ENCODE measurements at regions not wholly inside any gene's neighbourhood (a gene's known extent, or its start where the extent isn't known, plus 50 kb on each side); places are given as distances from the start of the nearest gene placed in this dataset.

DNA sequence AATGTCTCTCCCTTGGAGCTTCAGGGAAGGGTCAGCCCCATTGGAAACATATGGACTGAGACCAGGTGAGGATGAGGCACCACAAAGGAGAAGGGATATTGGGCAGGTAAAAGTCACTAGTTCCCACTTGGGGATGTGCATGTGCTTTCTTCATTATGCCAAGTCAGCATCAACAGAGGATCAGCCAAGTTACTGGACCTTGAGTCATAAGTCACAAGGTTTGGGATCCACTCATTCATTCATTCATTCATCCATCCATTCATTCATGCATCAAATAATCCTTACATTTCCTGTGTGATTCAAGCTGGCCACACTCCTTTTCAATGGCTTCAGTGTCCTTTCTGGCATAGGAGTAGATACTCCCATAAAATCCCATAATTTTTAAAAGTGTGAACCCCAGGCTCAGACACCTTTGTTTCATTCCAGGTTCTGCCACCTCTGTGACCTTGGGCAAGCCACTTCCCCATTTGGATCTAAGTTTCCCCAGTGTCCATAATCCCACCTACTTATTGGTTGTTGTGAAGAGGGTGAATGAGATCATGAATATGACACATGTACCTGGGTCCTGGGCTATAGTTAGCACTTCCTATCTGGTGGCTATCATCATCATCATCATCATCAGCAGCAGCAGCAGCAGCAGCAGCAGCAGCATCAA, 162.1 kb upstream of the LHX5 start:
- in situ Hi-C loops (cut with MboI; ENCODE audit: low sequenced_read_pairs, unreplicated experiment), result no loop called here
- DNase-seq (ENCODE audit: low spot score), result no peak
- TF ChIP-seq, protein P1, sequence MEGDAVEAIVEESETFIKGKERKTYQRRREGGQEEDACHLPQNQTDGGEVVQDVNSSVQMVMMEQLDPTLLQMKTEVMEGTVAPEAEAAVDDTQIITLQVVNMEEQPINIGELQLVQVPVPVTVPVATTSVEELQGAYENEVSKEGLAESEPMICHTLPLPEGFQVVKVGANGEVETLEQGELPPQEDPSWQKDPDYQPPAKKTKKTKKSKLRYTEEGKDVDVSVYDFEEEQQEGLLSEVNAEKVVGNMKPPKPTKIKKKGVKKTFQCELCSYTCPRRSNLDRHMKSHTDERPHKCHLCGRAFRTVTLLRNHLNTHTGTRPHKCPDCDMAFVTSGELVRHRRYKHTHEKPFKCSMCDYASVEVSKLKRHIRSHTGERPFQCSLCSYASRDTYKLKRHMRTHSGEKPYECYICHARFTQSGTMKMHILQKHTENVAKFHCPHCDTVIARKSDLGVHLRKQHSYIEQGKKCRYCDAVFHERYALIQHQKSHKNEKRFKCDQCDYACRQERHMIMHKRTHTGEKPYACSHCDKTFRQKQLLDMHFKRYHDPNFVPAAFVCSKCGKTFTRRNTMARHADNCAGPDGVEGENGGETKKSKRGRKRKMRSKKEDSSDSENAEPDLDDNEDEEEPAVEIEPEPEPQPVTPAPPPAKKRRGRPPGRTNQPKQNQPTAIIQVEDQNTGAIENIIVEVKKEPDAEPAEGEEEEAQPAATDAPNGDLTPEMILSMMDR (IDR thresholded peaks at IDR 0.05; ENCODE audit: borderline replicate concordance, control extremely low read depth, extremely low read depth, insufficient read depth, missing control alignments), result no peak

DNA sequence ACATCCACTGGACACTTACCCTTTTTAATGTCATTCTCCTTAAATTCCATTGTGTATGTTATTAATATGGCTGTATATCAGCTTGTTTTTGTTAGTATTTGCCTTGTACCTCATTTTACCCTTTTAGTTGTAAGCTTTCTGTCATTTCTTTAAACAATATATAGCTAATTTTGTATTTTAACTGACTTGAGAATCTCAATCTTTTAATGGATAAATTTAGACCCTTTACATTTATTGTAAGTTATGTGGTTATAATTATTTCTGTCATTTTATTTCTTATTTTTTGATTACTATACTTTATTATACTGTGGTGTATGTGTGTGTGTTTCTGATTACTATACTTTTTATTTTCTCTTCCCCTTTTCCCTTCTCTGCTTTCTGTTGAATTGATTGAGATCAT, 159.0 kb upstream of the LHX5 start:
- no peak for DNase-seq (ENCODE audit: low spot score)
- in situ Hi-C loops (cut with MboI; ENCODE audit: low sequenced_read_pairs, unreplicated experiment), result no loop called here
- TF ChIP-seq, protein P1 (IDR thresholded peaks at IDR 0.05; ENCODE audit: borderline replicate concordance, control extremely low read depth, extremely low read depth, insufficient read depth, missing control alignments), result no peak

DNA sequence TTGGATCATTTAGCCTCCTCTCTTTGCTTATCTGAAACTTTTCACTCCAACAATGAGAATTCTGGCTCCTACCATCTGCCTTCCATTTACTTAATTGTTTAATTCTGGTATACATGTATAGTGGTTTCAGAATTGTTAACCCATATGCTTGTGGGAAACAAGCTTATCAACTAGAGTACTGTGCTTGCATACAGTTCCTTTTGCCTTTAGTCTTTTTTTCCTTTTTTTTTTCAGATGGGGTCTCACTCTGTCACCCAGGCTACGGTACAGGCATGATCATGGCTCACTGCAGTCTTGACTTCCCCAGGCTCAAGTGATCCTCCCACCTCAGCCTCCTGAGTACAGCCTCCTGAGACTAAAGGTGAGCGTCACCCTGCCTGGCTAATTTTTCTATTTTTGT, 153.8 kb upstream of the LHX5 start:
- no peak for DNase-seq (ENCODE audit: low spot score)
- in situ Hi-C loops (cut with MboI; ENCODE audit: low sequenced_read_pairs, unreplicated experiment), result no loop called here
- TF ChIP-seq, protein P1 (IDR thresholded peaks at IDR 0.05; ENCODE audit: borderline replicate concordance, control extremely low read depth, extremely low read depth, insufficient read depth, missing control alignments), result no peak

DNA sequence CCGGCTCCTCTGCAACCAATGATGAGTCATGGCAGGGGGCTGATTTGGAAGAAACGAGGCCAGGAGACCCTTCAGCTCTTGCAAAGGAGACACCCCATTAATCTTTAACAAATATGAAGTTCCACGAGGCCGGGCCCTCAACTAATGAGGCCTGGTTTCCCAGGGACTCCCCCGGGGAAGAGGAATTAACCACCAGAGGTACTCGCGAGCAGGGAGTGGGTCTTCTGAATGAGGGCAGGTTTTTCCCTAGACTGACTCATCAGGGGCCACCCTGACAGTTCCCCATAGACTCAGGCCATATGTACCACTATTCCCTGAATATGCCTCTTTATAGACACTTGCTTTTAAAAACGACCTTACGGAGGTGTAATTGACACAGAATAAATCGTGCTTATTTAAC, 150.7 kb upstream of the LHX5 start:
- DNase-seq (ENCODE audit: low spot score), result no peak
- in situ Hi-C loops (cut with MboI; ENCODE audit: low sequenced_read_pairs, unreplicated experiment), result no loop called here
- TF ChIP-seq, protein P1 (IDR thresholded peaks at IDR 0.05; ENCODE audit: borderline replicate concordance, control extremely low read depth, extremely low read depth, insufficient read depth, missing control alignments), result no peak

DNA sequence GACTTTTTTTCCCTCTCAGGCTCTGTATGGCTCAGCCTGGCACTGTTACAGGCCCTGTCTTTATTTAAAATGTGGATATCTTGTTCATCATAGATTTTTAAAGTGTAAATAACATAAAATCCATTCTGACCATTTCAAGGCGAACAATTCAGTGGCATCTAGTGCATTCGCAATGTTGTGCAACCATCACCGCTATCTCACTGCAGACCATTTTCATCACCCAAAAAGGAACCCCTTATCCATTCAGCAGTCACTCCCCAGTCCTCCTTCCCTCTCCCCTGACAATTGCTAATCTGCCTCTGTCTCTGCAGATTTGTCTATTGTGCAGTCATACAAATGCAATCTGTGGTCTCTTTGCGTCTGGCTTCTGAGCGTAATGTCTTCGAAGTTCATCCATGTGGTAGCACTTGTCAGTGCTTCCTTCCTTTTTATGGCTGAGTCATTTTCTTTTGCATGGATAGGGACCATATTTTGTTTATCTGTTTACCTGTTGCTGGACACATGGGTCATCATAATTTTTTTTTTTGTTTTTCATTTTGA, 148.8 kb upstream of the LHX5 start:
- TF ChIP-seq, protein P1 (IDR thresholded peaks at IDR 0.05; ENCODE audit: borderline replicate concordance, control extremely low read depth, extremely low read depth, insufficient read depth, missing control alignments), result no peak
- in situ Hi-C loops (cut with MboI; ENCODE audit: low sequenced_read_pairs, unreplicated experiment), result no loop called here
- DNase-seq (ENCODE audit: low spot score), result no peak

DNA sequence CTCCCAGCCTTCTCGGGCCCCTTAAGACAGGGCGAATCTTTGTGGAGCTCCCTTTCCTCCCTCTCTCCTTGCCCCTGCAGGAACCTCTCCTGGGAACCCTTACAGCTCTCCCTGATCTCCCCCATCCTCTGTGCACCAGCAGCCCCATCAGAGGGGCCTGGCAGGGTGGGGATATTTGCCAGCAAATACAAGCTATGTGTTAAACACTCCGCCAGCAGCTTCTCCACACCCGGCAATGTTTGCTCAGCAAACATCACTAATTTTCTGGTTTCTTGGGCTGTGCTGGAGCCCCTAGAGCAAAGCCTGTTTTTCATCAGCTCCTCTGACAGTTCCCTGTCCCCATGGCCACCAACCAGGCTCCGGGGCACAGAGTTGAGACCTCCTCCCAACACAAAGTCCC, 147.5 kb upstream of the LHX5 start:
- TF ChIP-seq, protein P1 (IDR thresholded peaks at IDR 0.05; ENCODE audit: borderline replicate concordance, control extremely low read depth, extremely low read depth, insufficient read depth, missing control alignments), result no peak
- in situ Hi-C loops (cut with MboI; ENCODE audit: low sequenced_read_pairs, unreplicated experiment), result no loop called here
- DNase-seq (ENCODE audit: low spot score), result no peak

All from GM13976 (cell line).